ENCODE measurements at regions not wholly inside any gene's neighbourhood (a gene's known extent, or its start where the extent isn't known, plus 50 kb on each side); places are given as distances from the start of the nearest gene placed in this dataset.

DNA sequence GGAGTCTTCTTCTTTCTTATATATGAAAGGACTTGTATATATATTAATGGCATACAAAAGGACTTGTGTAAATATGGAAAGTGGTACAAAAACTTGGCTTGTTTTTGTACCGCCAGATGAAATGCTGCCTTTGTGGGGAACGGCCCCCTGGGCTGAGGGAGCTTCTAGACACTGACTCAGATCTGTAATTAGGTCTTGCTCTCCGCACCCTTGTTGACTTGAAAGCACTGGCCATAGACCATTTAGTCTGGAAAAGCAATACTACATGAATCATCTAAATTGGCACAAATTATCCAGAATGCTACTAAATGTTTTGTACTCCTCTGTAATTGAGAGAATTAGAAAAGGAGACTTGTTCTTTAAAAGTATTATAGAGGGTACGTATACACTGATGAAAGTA, 399.9 kb upstream of the RGS6 start:
- TF ChIP-seq POLR2A (IDR thresholded peaks at IDR 0.05), result no peak
- TF ChIP-seq CTCF (IDR thresholded peaks at IDR 0.05), result no peak

All from body of pancreas (tissue), 4 donors.